ENCODE measurements at regions not wholly inside any gene's neighbourhood (a gene's known extent, or its start where the extent isn't known, plus 50 kb on each side); places are given as distances from the start of the nearest gene placed in this dataset.

- Histone ChIP-seq H3K4me2 (ENCODE audit: control insufficient read depth, insufficient read depth) (no peak overlapping the region), H3K27me3 (replicated peaks in 1 of 2; ENCODE audit: control insufficient read depth in 2 of 2, insufficient read depth in 2 of 2, low read length in 1 of 2) (no peaks in the 10 kb centered on the region), H3K79me2 (ENCODE audit: control insufficient read depth, insufficient read depth, low read length) (no peaks in the 10 kb centered on the region), H3K4me1 (ENCODE audit: control insufficient read depth, insufficient read depth, low read length) (no peaks in the 10 kb centered on the region), H3K36me3 (ENCODE audit: control insufficient read depth in 2 of 2, insufficient read depth in 2 of 2, low read length in 1 of 2) (no peaks in the 10 kb centered on the region), H3K9me3 (replicated peaks; ENCODE audit: control insufficient read depth, insufficient read depth, low read length) (no peaks in the 10 kb centered on the region), H2AFZ (ENCODE audit: control insufficient read depth, low read depth, low read length) (no peak overlapping the region), H3K9ac (ENCODE audit: control insufficient read depth, insufficient read depth, low read length) (no peak overlapping the region), H3K27ac (ENCODE audit: control insufficient read depth, insufficient read depth) (no peak overlapping the region), H4K20me1 (ENCODE audit: control insufficient read depth, insufficient read depth) (no peaks in the 10 kb centered on the region), H3K4me3 (no peak overlapping the region)
- no peak for ATAC-seq
- SMC1A ChIA-PET (ENCODE audit: uncharacterized antibody, unreplicated experiment), result no interaction called here
- CTCF ChIA-PET, result no interaction called here
- POLR2A ChIA-PET, result no interaction called here
- 10% methylated on average over 11 of the region's 13 CpGs for WGBS (ENCODE audit: insufficient coverage, insufficient replicate concordance, low lambda C conversion rate, missing lambda C conversion rate)
- in situ Hi-C loops (cut with MboI), result no loop called here
- RAD21 ChIA-PET (ENCODE audit: unreplicated experiment), result interaction anchor here (1.3 kb wide), 1 partner anchor 18 kb away, joined by 4 read pairs; no protein-coding TSS in a partner anchor
- intact Hi-C loops (cut with micrococcal nuclease; ENCODE audit: unreplicated experiment), result no loop called here
- no TSS peak for BruUV-seq (replicated peaks)
- TF ChIP-seq ATF7 (IDR thresholded peaks at IDR 0.05; ENCODE audit: low read depth), result no peak
- TF ChIP-seq CHD2 (IDR thresholded peaks at IDR 0.05; ENCODE audit: borderline replicate concordance, low read depth, low read length), result no peak
- no peak for TF ChIP-seq ZZZ3 (IDR thresholded peaks at IDR 0.05; ENCODE audit: control insufficient read depth, insufficient read length, low read depth)
- no peak for TF ChIP-seq MEF2A (IDR thresholded peaks at IDR 0.05; ENCODE audit: insufficient read depth, low read depth, low read length)
- TF ChIP-seq SMAD5 (IDR thresholded peaks at IDR 0.05; ENCODE audit: low read depth), result no peak
- TF ChIP-seq GATAD2B (conservative IDR thresholded peaks at IDR 0.05; ENCODE audit: low read depth), result no peak
- TF ChIP-seq ZNF622 (IDR thresholded peaks at IDR 0.05), result no peak
- no peak for TF ChIP-seq JUND (IDR thresholded peaks at IDR 0.05; ENCODE audit: low read depth, low read length)
- TF ChIP-seq TCF3 (IDR thresholded peaks at IDR 0.05; ENCODE audit: borderline replicate concordance, insufficient read depth, low read depth, low read length), result no peak
- TF ChIP-seq POLR2AphosphoS5 (IDR thresholded peaks at IDR 0.05; ENCODE audit: low read length), result no peak
- TF ChIP-seq NFYA (IDR thresholded peaks at IDR 0.05; ENCODE audit: borderline replicate concordance, low read depth, low read length), result no peak
- TF ChIP-seq ZNF24 (IDR thresholded peaks at IDR 0.05), result no peak
- no peak for TF ChIP-seq IRF3 (IDR thresholded peaks at IDR 0.05)
- no peak for TF ChIP-seq PRDM15 (CRISPR knock-in tag; IDR thresholded peaks at IDR 0.05)
- TF ChIP-seq E2F8 (IDR thresholded peaks at IDR 0.05; ENCODE audit: low read depth, partially characterized antibody), result no peak
- no peak for TF ChIP-seq DPF2 (IDR thresholded peaks at IDR 0.05)
- TF ChIP-seq MEF2B (IDR thresholded peaks at IDR 0.05; ENCODE audit: partially characterized antibody, poor library complexity, severe bottlenecking), result no peak
- no peak for TF ChIP-seq POLR2A (IDR thresholded peaks at IDR 0.05; ENCODE audit: low read depth, low read length)
- FAIRE-seq, result no peak
- no peak for DNase-seq (ENCODE audit: low read depth, low spot score)
These were observed 1312.0 kb upstream of the WWC1 start for GRCh38 chr5:166979307-166979895.

Data from GM12878 (cell line).